GM23338 (cell line): ENCODE measurements at regions not wholly inside any gene's neighbourhood (a gene's known extent, or its start where the extent isn't known, plus 50 kb on each side); places are given as distances from the start of the nearest gene placed in this dataset.

ENCODE experiments used
- CTCF ChIP-seq, 2 experiments: fragments of 200-600 bp in 1 of 2; sonication (generic) in 1 of 2; conservative IDR thresholded peaks; 2 replicates each; pipeline versions ENCODE4 v1.5.1 to v1.6.1; 2016 to 2017; ENCODE audit warnings: antibody characterized with exemption in 2 of 2, low read depth in 2 of 2, mild to moderate bottlenecking in 2 of 2, moderate library complexity in 1 of 2
- EZH2 ChIP-seq: fragments of 200-600 bp; sonication (generic); IDR thresholded peaks from one replicate; pipeline ENCODE4 v1.8.0; 2017; ENCODE audit warnings: antibody characterized with exemption, mild to moderate bottlenecking, low read depth; ENCODE audit not compliant: unreplicated experiment
- POLR2AphosphoS5 ChIP-seq: IDR thresholded peaks from 2 replicates; pipeline ENCODE4 v1.6.1; 2016; ENCODE audit warnings: antibody characterized with exemption, low read depth
- REST ChIP-seq: IDR thresholded peaks from one replicate; pipeline ENCODE4 v1.6.1; 2018; ENCODE audit warnings: antibody characterized with exemption; ENCODE audit not compliant: unreplicated experiment
- ZNF462 ChIP-seq: fragments of 250-450 bp; sonication (Bioruptor Pico); IDR thresholded peaks from 2 replicates; pipeline ENCODE4 v1.5.0; 2020; ENCODE audit warnings: mild to moderate bottlenecking, moderate library complexity

DNA sequence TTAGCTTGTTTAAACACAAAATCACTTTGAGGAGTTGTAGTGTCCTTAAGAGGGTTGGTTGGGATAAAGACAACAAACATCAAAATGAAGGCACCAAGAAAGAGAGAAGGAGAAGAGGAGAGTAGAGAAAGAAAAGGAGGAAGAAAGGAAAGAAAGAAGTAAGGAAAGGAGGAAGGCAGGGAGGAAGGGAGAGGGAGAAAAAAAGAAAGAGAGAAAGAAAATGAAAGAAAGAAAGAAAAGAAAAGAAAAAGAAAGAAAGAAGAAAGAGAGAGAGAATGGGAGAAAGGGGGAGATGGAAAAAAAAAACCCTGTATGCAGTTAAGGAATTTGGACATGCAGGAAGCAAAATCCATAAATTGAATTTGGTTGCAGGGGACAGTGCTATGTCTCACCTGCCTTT is 635.4 kb upstream of the FZD8 start:
- TF ChIP-seq CTCF (conservative IDR thresholded peaks at IDR 0.05; ENCODE audit: low read depth in 2 of 2) (no peak), ZNF462 (no peak), EZH2 (no peak), POLR2AphosphoS5 (no peak), REST (no peak)
